NCI-H2029 (cell line): ENCODE measurements at regions not wholly inside any gene's neighbourhood (a gene's known extent, or its start where the extent isn't known, plus 50 kb on each side); places are given as distances from the start of the nearest gene placed in this dataset.

ENCODE experiments used
- DNase-seq: peaks from one replicate; lab custom pipeline; 2025; lab: John Stamatoyannopoulos, UW

- no peak for DNase-seq
These were observed 173.6 kb upstream of the SGK1 start for GRCh38 chr6:134491477-134491876.

GRCh38 chr6:134482593-134483270 is 164.8 kb upstream of the SGK1 start:
- DNase-seq: no peak

- no peak for DNase-seq
These were observed 164.1 kb upstream of the SGK1 start for GRCh38 chr6:134481966-134482365.

- DNase-seq: no peak
These were observed 162.7 kb upstream of the SGK1 start for GRCh38 chr6:134480593-134480992.

- DNase-seq: no peak
These were observed 161.0 kb upstream of the SGK1 start for GRCh38 chr6:134478764-134479399.

- DNase-seq: no peak
These were observed 160.2 kb upstream of the SGK1 start for GRCh38 chr6:134477991-134478635.

GRCh38 chr6:134474955-134475354 is 157.0 kb upstream of the SGK1 start:
- DNase-seq: no peak

- no peak for DNase-seq
These were observed 154.7 kb upstream of the SGK1 start for GRCh38 chr6:134472661-134473060.

- no peak for DNase-seq
These were observed 154.1 kb upstream of the SGK1 start for GRCh38 chr6:134472046-134472445.

- no peak for DNase-seq
These were observed 152.6 kb upstream of the SGK1 start for GRCh38 chr6:134470457-134470975.

GRCh38 chr6:134469702-134470456 is 152.0 kb upstream of the SGK1 start:
- no peak for DNase-seq

GRCh38 chr6:134468633-134469032 is 150.7 kb upstream of the SGK1 start:
- DNase-seq: no peak

GRCh38 chr6:134467620-134468019 is 149.7 kb upstream of the SGK1 start:
- DNase-seq: no peak

- DNase-seq: peak; percentile 4
These were observed 149.0 kb upstream of the SGK1 start for GRCh38 chr6:134466771-134467525.

GRCh38 chr6:134464690-134465411 is 146.9 kb upstream of the SGK1 start:
- DNase-seq: no peak

- no peak for DNase-seq
These were observed 141.1 kb upstream of the SGK1 start for GRCh38 chr6:134458857-134459657.

GRCh38 chr6:134457941-134458340 is 140.0 kb upstream of the SGK1 start:
- no peak for DNase-seq

GRCh38 chr6:134456226-134456625 is 138.3 kb upstream of the SGK1 start:
- DNase-seq: no peak

- DNase-seq: no peak
These were observed 137.4 kb upstream of the SGK1 start for GRCh38 chr6:134455319-134455718.

- no peak for DNase-seq
These were observed 136.9 kb upstream of the SGK1 start for GRCh38 chr6:134454794-134455193.
